Inflammatory macrophage (primary cell): ENCODE measurements at regions not wholly inside any gene's neighbourhood (a gene's known extent, or its start where the extent isn't known, plus 50 kb on each side); places are given as distances from the start of the nearest gene placed in this dataset.

Experiments
- DNase-seq, 2 donors: peaks; one replicate each; pipeline ENCODE4 v3.0.0-alpha.2; 2020 to 2022

GRCh38 chr5:176711883-176712282, 64.6 kb downstream of the TSPAN17 start:
- DNase-seq: no peak

GRCh38 chr5:176712546-176713304, 65.4 kb downstream of the TSPAN17 start:
- DNase-seq: no peak

- no peak for DNase-seq
Measured at GRCh38 chr5:176713409-176713808, 66.1 kb downstream of the TSPAN17 start.

- DNase-seq: no peak
Measured at GRCh38 chr5:176714067-176714466, 66.8 kb downstream of the TSPAN17 start.

- DNase-seq: no peak
Measured at GRCh38 chr5:176716320-176716719, 69.0 kb downstream of the TSPAN17 start.

GRCh38 chr5:176719113-176719739, 71.9 kb downstream of the TSPAN17 start:
- DNase-seq: peak; percentile 39 to 83

GRCh38 chr5:176721509-176721908, 74.2 kb downstream of the TSPAN17 start:
- no peak for DNase-seq

- no peak for DNase-seq
Measured at GRCh38 chr5:176722757-176723156, 75.5 kb downstream of the TSPAN17 start.

GRCh38 chr5:176723440-176723839, 76.2 kb downstream of the TSPAN17 start:
- DNase-seq: no peak

- DNase-seq: no peak
Measured at GRCh38 chr5:176724472-176724871, 77.2 kb downstream of the TSPAN17 start.

- no peak for DNase-seq
Measured at GRCh38 chr5:176725521-176726280, 78.4 kb downstream of the TSPAN17 start.

- DNase-seq: no peak
Measured at GRCh38 chr5:176726746-176727527, 79.7 kb downstream of the TSPAN17 start.

- no peak for DNase-seq
Measured at GRCh38 chr5:176727528-176727900, 80.2 kb downstream of the TSPAN17 start.

GRCh38 chr5:176727983-176728675, 80.8 kb downstream of the TSPAN17 start:
- no peak for DNase-seq

- no peak for DNase-seq
Measured at GRCh38 chr5:176728831-176729251, 81.5 kb upstream of the UNC5A start.

GRCh38 chr5:176730815-176731475, 79.4 kb upstream of the UNC5A start:
- DNase-seq: no peak

- no peak for DNase-seq
Measured at GRCh38 chr5:176731506-176732160, 78.7 kb upstream of the UNC5A start.

GRCh38 chr5:176732306-176732705, 78.1 kb upstream of the UNC5A start:
- no peak for DNase-seq

- no peak for DNase-seq
Measured at GRCh38 chr5:176732736-176733405, 77.5 kb upstream of the UNC5A start.
